Neural progenitor cell (in vitro differentiated cells): ENCODE measurements at regions not wholly inside any gene's neighbourhood (a gene's known extent, or its start where the extent isn't known, plus 50 kb on each side); places are given as distances from the start of the nearest gene placed in this dataset.

Source experiments
- DNase-seq: peaks from one replicate; pipeline ENCODE4 v3.0.0-alpha.2; 2016; ENCODE audit warnings: low spot score
- H2AFZ ChIP-seq: fragments of 200-600 bp; sonication (generic); replicated peaks from 2 replicates; pipeline ENCODE4 v1.6.1; 2016; ENCODE audit warnings: antibody characterized with exemption
- H3F3A ChIP-seq: fragments of 200-600 bp; sonication (generic); 2 replicates; pipeline ENCODE4 v1.6.1; 2016; ENCODE audit warnings: antibody characterized with exemption, low read depth
- H3K27ac ChIP-seq: fragments of 200-600 bp; sonication (generic); 2 replicates; pipeline ENCODE4 v1.5.1; 2016; ENCODE audit warnings: mild to moderate bottlenecking
- H3K27me3 ChIP-seq: fragments of 200-600 bp; sonication (generic); 2 replicates; pipeline ENCODE4 v1.6.1; 2016; ENCODE audit warnings: mild to moderate bottlenecking, moderate library complexity
- H3K36me3 ChIP-seq: fragments of 200-600 bp; sonication (generic); 2 replicates; pipeline ENCODE4 v1.5.1; 2016
- H3K4me1 ChIP-seq: fragments of 200-600 bp; sonication (generic); 2 replicates; pipeline ENCODE4 v1.6.1; 2016; ENCODE audit warnings: mixed run types
- H3K4me2 ChIP-seq: fragments of 200-600 bp; sonication (generic); 2 replicates; pipeline ENCODE4 v1.6.1; 2016
- H3K4me3 ChIP-seq: fragments of 200-600 bp; sonication (generic); 2 replicates; pipeline ENCODE4 v1.5.1; 2016
- H3K79me2 ChIP-seq: fragments of 200-600 bp; sonication (generic); 2 replicates; pipeline ENCODE4 v1.6.1; 2016; ENCODE audit warnings: low read depth
- H3K9ac ChIP-seq: fragments of 200-600 bp; sonication (generic); 2 replicates; pipeline ENCODE4 v1.6.1; 2016
- H3K9me3 ChIP-seq: fragments of 200-600 bp; sonication (generic); 2 replicates; pipeline ENCODE4 v1.5.1; 2016; ENCODE audit warnings: low read depth
- H4K20me1 ChIP-seq: fragments of 200-600 bp; sonication (generic); 2 replicates; pipeline ENCODE4 v1.6.1; 2016; ENCODE audit warnings: low read depth
- H3K27ac Mint-ChIP-seq: 3 replicates; pipeline ENCODE4 v1.8.0; 2021; ENCODE audit warnings: mixed read lengths
- H3K27me3 Mint-ChIP-seq: 2 replicates; pipeline ENCODE4 v1.8.0; 2022; ENCODE audit warnings: low read depth, mild to moderate bottlenecking, inconsistent platforms, moderate library complexity, mixed read lengths; ENCODE audit not compliant: insufficient read depth
- H3K36me3 Mint-ChIP-seq: 3 replicates; pipeline ENCODE4 v1.8.0; 2021; ENCODE audit warnings: mixed read lengths
- H3K4me1 Mint-ChIP-seq: 3 replicates; pipeline ENCODE4 v1.8.0; 2021; ENCODE audit warnings: mixed read lengths
- H3K4me3 Mint-ChIP-seq: 3 replicates; pipeline ENCODE4 v1.8.0; 2021; ENCODE audit warnings: mild to moderate bottlenecking, moderate library complexity, mixed read lengths
- H3K9me3 Mint-ChIP-seq: 3 replicates; pipeline ENCODE4 v1.8.0; 2020; ENCODE audit warnings: mixed read lengths
- EZH2 ChIP-seq: fragments of 200-600 bp; sonication (generic); IDR thresholded peaks from 2 replicates; pipeline ENCODE4 v1.6.1; 2017; ENCODE audit warnings: antibody characterized with exemption, mild to moderate bottlenecking, moderate library complexity
- EZH2phosphoT487 ChIP-seq: fragments of 200-600 bp; sonication (generic); IDR thresholded peaks from 2 replicates; pipeline ENCODE4 v1.6.1; 2017; ENCODE audit warnings: antibody characterized with exemption
- TF ChIP-seq, protein P1 (sequence below): fragments of 200-600 bp; sonication (generic); IDR thresholded peaks from 2 replicates; pipeline ENCODE4 v1.5.1; 2017; ENCODE audit warnings: antibody characterized with exemption, mild to moderate bottlenecking

DNA sequence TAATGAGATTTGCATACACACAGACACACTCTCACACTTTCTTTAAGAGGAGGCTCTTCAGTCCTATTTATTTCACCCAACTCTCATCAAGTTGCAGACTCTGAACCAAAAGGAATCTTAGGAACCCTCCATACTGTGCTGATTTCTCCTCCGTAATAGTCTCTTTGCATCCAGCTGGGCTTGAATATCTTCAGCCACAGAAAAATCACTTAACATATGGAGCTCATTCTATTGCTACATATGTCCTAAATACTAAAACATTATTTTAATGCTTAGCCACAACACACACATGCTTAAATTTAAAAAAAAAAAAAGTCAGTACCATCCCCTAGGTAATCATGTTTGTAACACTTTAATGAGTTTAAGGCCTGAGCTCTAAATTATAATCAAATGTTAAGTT is 287.5 kb upstream of the CNTN6 start:
- no peaks in the 10 kb centered on the region for H3K36me3 ChIP-seq
- Mint-ChIP-seq H3K27ac (no peak overlapping the region), H3K9me3 (peaks cover 7% of the 10 kb centered on the region), H3K27me3 (peaks cover 2% of the 10 kb centered on the region), H3K4me3 (no peak overlapping the region), H3K36me3 (no peaks in the 10 kb centered on the region), H3K4me1 (peaks cover 9% of the 10 kb centered on the region)
- TF ChIP-seq EZH2phosphoT487: no peak
- no peak for TF ChIP-seq EZH2
- TF ChIP-seq, protein P1, sequence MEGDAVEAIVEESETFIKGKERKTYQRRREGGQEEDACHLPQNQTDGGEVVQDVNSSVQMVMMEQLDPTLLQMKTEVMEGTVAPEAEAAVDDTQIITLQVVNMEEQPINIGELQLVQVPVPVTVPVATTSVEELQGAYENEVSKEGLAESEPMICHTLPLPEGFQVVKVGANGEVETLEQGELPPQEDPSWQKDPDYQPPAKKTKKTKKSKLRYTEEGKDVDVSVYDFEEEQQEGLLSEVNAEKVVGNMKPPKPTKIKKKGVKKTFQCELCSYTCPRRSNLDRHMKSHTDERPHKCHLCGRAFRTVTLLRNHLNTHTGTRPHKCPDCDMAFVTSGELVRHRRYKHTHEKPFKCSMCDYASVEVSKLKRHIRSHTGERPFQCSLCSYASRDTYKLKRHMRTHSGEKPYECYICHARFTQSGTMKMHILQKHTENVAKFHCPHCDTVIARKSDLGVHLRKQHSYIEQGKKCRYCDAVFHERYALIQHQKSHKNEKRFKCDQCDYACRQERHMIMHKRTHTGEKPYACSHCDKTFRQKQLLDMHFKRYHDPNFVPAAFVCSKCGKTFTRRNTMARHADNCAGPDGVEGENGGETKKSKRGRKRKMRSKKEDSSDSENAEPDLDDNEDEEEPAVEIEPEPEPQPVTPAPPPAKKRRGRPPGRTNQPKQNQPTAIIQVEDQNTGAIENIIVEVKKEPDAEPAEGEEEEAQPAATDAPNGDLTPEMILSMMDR: no peak
- peak; percentile 16 for DNase-seq
- no peak overlapping the region for H3K9ac ChIP-seq
- H2AFZ ChIP-seq: no peak overlapping the region
- peaks cover 4% of the 10 kb centered on the region for H3K9me3 ChIP-seq
- H3K4me2 ChIP-seq: peak overlapping the region; percentile 5
- H3K4me1 ChIP-seq: peaks cover 19% of the 10 kb centered on the region
- no peaks in the 10 kb centered on the region for H4K20me1 ChIP-seq
- H3K79me2 ChIP-seq: no peaks in the 10 kb centered on the region
- no peak overlapping the region for H3K27ac ChIP-seq
- no peaks in the 10 kb centered on the region for H3F3A ChIP-seq
- H3K27me3 ChIP-seq: no peaks in the 10 kb centered on the region
- no peak overlapping the region for H3K4me3 ChIP-seq

DNA sequence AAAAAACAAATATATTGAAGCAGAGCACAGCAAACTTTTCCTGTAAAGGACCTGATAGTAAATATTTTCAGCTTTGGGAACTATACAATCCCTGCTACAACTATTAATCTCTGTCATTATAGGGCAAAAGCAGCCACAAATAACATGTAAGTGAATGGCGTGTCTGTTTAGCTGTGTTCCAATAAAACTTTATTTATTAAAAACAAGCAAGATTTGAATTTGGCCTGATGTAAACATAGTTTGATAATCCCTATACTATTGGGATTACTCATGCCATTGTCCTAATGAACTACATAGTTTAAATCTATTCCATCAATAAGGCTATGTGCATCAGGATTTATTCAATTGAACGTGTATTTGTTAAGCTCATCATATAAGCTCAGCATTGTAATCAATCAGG is 286.8 kb upstream of the CNTN6 start:
- no peak for DNase-seq
- peaks cover 9% of the 10 kb centered on the region for H3K4me1 Mint-ChIP-seq
- peaks cover 7% of the 10 kb centered on the region for H3K9me3 Mint-ChIP-seq
- Histone ChIP-seq H3F3A (no peaks in the 10 kb centered on the region), H4K20me1 (no peaks in the 10 kb centered on the region), H3K79me2 (no peaks in the 10 kb centered on the region), H3K9ac (no peak overlapping the region), H3K4me3 (no peak overlapping the region), H3K27me3 (no peaks in the 10 kb centered on the region), H2AFZ (no peak overlapping the region), H3K4me2 (no peak overlapping the region), H3K27ac (no peak overlapping the region), H3K4me1 (peaks cover 19% of the 10 kb centered on the region), H3K9me3 (peaks cover 4% of the 10 kb centered on the region), H3K36me3 (no peaks in the 10 kb centered on the region)
- no peak for TF ChIP-seq EZH2
- TF ChIP-seq EZH2phosphoT487: no peak
- no peak overlapping the region for H3K4me3 Mint-ChIP-seq
- no peaks in the 10 kb centered on the region for H3K36me3 Mint-ChIP-seq
- H3K27ac Mint-ChIP-seq: no peak overlapping the region
- H3K27me3 Mint-ChIP-seq: peaks cover 2% of the 10 kb centered on the region

DNA sequence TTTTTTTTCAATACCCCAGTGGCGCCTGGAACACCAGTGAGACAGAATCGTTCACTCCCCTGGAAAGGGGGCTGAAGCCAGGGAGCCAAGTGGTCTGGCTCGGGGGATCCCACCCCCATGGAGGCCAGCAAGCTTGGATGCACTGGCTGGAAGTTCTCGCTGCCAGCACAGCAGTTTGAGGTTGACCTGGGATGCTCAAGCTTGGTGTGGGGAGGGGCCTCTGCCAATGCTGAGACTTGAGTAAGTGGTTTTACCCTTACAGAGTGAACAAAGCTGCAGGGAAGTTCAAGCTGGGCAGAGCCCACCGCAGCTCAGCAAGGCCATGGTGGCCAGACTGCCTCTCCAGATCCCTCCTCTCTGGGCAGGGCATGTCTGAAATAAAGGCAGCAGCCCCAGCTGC is 276.2 kb upstream of the CNTN6 start:
- no peak for DNase-seq
- Mint-ChIP-seq H3K27me3 (no peaks in the 10 kb centered on the region), H3K27ac (no peak overlapping the region), H3K4me3 (no peak overlapping the region), H3K36me3 (no peaks in the 10 kb centered on the region), H3K4me1 (no peaks in the 10 kb centered on the region), H3K9me3 (peaks cover 3% of the 10 kb centered on the region)
- no peak overlapping the region for H3K4me3 ChIP-seq
- no peaks in the 10 kb centered on the region for H3K79me2 ChIP-seq
- no peaks in the 10 kb centered on the region for H4K20me1 ChIP-seq
- H3K36me3 ChIP-seq: no peaks in the 10 kb centered on the region
- no peaks in the 10 kb centered on the region for H3K4me1 ChIP-seq
- no peak overlapping the region for H3K4me2 ChIP-seq
- H2AFZ ChIP-seq: no peak overlapping the region
- no peaks in the 10 kb centered on the region for H3K27me3 ChIP-seq
- H3K9ac ChIP-seq: no peak overlapping the region
- no peak overlapping the region for H3K27ac ChIP-seq
- H3F3A ChIP-seq: no peaks in the 10 kb centered on the region
- TF ChIP-seq EZH2 (no peak), EZH2phosphoT487 (no peak)
- TF ChIP-seq, protein P1: no peak
- H3K9me3 ChIP-seq: no peaks in the 10 kb centered on the region

DNA sequence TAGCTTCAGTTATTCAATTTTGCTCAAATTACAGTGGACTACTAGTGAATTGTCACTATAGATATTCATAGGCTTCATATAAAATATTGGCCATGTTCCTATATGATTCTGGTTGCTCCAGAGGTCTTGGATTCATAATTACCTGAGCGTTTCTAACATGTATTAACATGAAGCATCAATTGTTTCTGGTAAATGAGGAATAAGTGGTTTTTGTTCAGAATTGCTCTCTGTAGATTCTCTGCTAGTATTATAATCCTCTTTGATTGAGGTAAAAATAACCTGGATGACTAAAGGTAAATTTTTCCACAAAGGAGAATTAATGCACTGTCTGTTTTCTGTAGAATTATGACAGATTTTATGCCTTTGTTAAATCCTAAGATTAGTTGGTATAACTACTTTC is 258.1 kb upstream of the CNTN6 start:
- Histone ChIP-seq H3K4me2 (no peak overlapping the region), H3K79me2 (no peaks in the 10 kb centered on the region), H4K20me1 (no peaks in the 10 kb centered on the region), H3K36me3 (no peaks in the 10 kb centered on the region), H3K9me3 (no peaks in the 10 kb centered on the region), H3K27ac (no peak overlapping the region), H3F3A (no peaks in the 10 kb centered on the region), H3K27me3 (no peaks in the 10 kb centered on the region), H3K4me1 (no peaks in the 10 kb centered on the region), H3K4me3 (no peak overlapping the region), H2AFZ (no peak overlapping the region), H3K9ac (no peak overlapping the region)
- Mint-ChIP-seq H3K9me3 (peaks cover 10% of the 10 kb centered on the region), H3K4me1 (peaks cover under 1% of the 10 kb centered on the region), H3K27me3 (peaks cover 2% of the 10 kb centered on the region), H3K36me3 (no peaks in the 10 kb centered on the region), H3K27ac (no peak overlapping the region), H3K4me3 (no peak overlapping the region)
- DNase-seq: no peak
- TF ChIP-seq EZH2phosphoT487: no peak
- TF ChIP-seq EZH2: no peak
- TF ChIP-seq, protein P1: no peak
